ENCODE measurements at regions not wholly inside any gene's neighbourhood (a gene's known extent, or its start where the extent isn't known, plus 50 kb on each side); places are given as distances from the start of the nearest gene placed in this dataset.

GRCh38 chr12:126963825-126964224, 1303.1 kb upstream of the TMEM132C start:
- Histone ChIP-seq H2BK20ac (ENCODE audit: low read length) (no peak overlapping the region), H3K18ac (ENCODE audit: extremely low read depth, low read length) (no peak overlapping the region), H2AK5ac (ENCODE audit: low read depth, low read length) (no peak overlapping the region), H2AFZ (ENCODE audit: low read length) (no peak overlapping the region), H3K23ac (ENCODE audit: insufficient read length) (no peak overlapping the region), H2BK5ac (ENCODE audit: low read depth, low read length) (no peak overlapping the region), H3K79me1 (ENCODE audit: low read depth, low read length) (no peaks in the 10 kb centered on the region), H3K14ac (ENCODE audit: insufficient read length) (no peak overlapping the region), H4K8ac (ENCODE audit: extremely low read depth, insufficient read depth, low read length) (no peak overlapping the region), H3K27me3 (replicated peaks in 1 of 4; ENCODE audit: control insufficient read depth in 3 of 4, extremely low read depth in 1 of 4, insufficient read depth in 3 of 4, low read length in 3 of 4) (no peaks in the 10 kb centered on the region), H3K9ac (replicated peaks in 1 of 4; ENCODE audit: extremely low read depth in 1 of 4, low read depth in 3 of 4, low read length in 3 of 4) (no peak overlapping the region), H3K79me2 (ENCODE audit: control insufficient read depth in 1 of 2, insufficient read depth in 2 of 2, low read length in 2 of 2) (no peaks in the 10 kb centered on the region), H3K56ac (replicated peaks; ENCODE audit: insufficient read length, low read depth, low read length) (no peak overlapping the region), H2BK12ac (ENCODE audit: low read depth, low read length) (no peak overlapping the region), H3K4me2 (ENCODE audit: insufficient read depth in 1 of 2, low read depth in 2 of 2, low read length in 2 of 2) (no peak overlapping the region), H4K91ac (replicated peaks; ENCODE audit: insufficient read length, low read length) (no peak overlapping the region), H2BK120ac (replicated peaks; ENCODE audit: low read depth, low read length) (no peak overlapping the region), H3K27ac (ENCODE audit: low read depth, low read length) (no peak overlapping the region), H3K4me3 (ENCODE audit: extremely low read depth in 1 of 4, insufficient read depth in 2 of 4, low read depth in 3 of 4, low read length in 4 of 4) (no peak overlapping the region), H3K4me1 (replicated peaks in 1 of 4; ENCODE audit: control insufficient read depth in 3 of 4, insufficient read depth in 4 of 4, low read length in 3 of 4) (no peaks in the 10 kb centered on the region), H3K36me3 (ENCODE audit: control insufficient read depth in 2 of 4, insufficient read depth in 4 of 4, low read length in 3 of 4) (no peaks in the 10 kb centered on the region), H2BK15ac (ENCODE audit: low read length) (no peak overlapping the region), H3K9me3 (ENCODE audit: insufficient read depth in 2 of 2, low read depth in 1 of 2, low read length in 1 of 2) (no peaks in the 10 kb centered on the region), H4K5ac (ENCODE audit: insufficient read length, low read depth, low read length) (no peak overlapping the region), H3K4ac (replicated peaks; ENCODE audit: insufficient read length, low read depth, low read length) (no peak overlapping the region), H3K23me2 (ENCODE audit: low read depth, low read length) (no peaks in the 10 kb centered on the region), H4K20me1 (replicated peaks in 1 of 2; ENCODE audit: control insufficient read depth in 1 of 2, insufficient read depth in 2 of 2, low read length in 2 of 2) (no peaks in the 10 kb centered on the region)
- DNase-seq (ENCODE audit: low read depth in 1 of 2, low spot score in 2 of 2) = no peak
- whole genome bisulfite sequencing, 2 experiments (ENCODE audit: extremely low coverage in 1 of 2, insufficient coverage in 1 of 2, insufficient read length in 1 of 2, insufficient replicate concordance in 2 of 2, low coverage in 1 of 2, low lambda C conversion rate in 2 of 2, missing lambda C conversion rate in 1 of 2) = 50% methylated on average over 1 of the region's 1 CpG; no CpG with 5 or more reads in 1 of the 2 experiments
- POLR2A ChIA-PET (ENCODE audit: partially characterized antibody) = no interaction called here
- CTCF ChIA-PET (ENCODE audit: partially characterized antibody) = no interaction called here
- FAIRE-seq = no peak
- TF ChIP-seq TAF1 (IDR thresholded peaks at IDR 0.05; ENCODE audit: low read depth, low read length) (no peak), JUND (IDR thresholded peaks at IDR 0.05; ENCODE audit: low read length) (no peak), SIRT6 (IDR thresholded peaks at IDR 0.05; ENCODE audit: low read length) (no peak), RNF2 (IDR thresholded peaks at IDR 0.05; ENCODE audit: borderline replicate concordance, low read depth, low read length, missing control alignments, poor library complexity, severe bottlenecking) (no peak)
